ENCODE measurements at regions not wholly inside any gene's neighbourhood (a gene's known extent, or its start where the extent isn't known, plus 50 kb on each side); places are given as distances from the start of the nearest gene placed in this dataset.

DNA sequence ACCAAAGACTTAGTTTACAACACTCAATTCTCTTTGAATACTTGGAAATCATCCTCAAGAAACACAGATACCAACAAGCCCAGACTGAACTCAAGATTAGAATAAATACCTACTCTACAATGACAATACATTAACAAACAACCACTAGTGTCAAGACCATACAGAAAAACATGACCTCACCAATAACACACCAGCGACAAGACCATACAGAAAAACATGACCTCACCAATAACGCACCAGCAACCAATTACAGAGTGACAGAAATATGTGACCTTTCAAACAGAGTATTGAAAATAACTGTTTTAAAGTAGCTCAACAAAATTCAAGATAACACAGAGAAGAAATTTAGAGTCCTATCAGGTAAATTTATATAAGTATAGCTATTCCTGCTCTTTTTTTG, 876.0 kb downstream of the EPHA3 start:
- Histone ChIP-seq H3K4me3 (ENCODE audit: low read length) (no peak overlapping the region), H2AFZ (ENCODE audit: low read depth, low read length) (no peak overlapping the region), H3K9me3 (ENCODE audit: insufficient read depth, low read length) (no peaks in the 10 kb centered on the region), H3K27me3 (ENCODE audit: low read depth, low read length) (no peaks in the 10 kb centered on the region), H3K27ac (ENCODE audit: low read length) (no peak overlapping the region), H4K20me1 (ENCODE audit: insufficient read depth, low read length) (no peaks in the 10 kb centered on the region), H3K9ac (ENCODE audit: low read length) (no peak overlapping the region), H3K36me3 (replicated peaks; ENCODE audit: low read depth, low read length) (no peaks in the 10 kb centered on the region), H3K4me1 (ENCODE audit: low read length) (no peaks in the 10 kb centered on the region), H3K4me2 (ENCODE audit: low read length) (no peak overlapping the region), H3K79me2 (ENCODE audit: low read length) (no peaks in the 10 kb centered on the region)
- TF ChIP-seq CTCF (IDR thresholded peaks at IDR 0.05; ENCODE audit: low read depth, low read length) (no peak), EZH2phosphoT487 (IDR thresholded peaks at IDR 0.05; ENCODE audit: low read depth) (no peak)

GRCh38 chr3:90005281-90005847, 897.9 kb downstream of the EPHA3 start:
- Histone ChIP-seq H3K4me2 (ENCODE audit: low read length) (no peak overlapping the region), H3K27me3 (ENCODE audit: low read depth, low read length) (no peaks in the 10 kb centered on the region), H3K9me3 (ENCODE audit: insufficient read depth, low read length) (no peaks in the 10 kb centered on the region), H4K20me1 (ENCODE audit: insufficient read depth, low read length) (no peaks in the 10 kb centered on the region), H3K79me2 (ENCODE audit: low read length) (no peaks in the 10 kb centered on the region), H2AFZ (ENCODE audit: low read depth, low read length) (no peak overlapping the region), H3K9ac (ENCODE audit: low read length) (no peak overlapping the region), H3K27ac (ENCODE audit: low read length) (no peak overlapping the region), H3K4me3 (ENCODE audit: low read length) (no peak overlapping the region), H3K36me3 (replicated peaks; ENCODE audit: low read depth, low read length) (peaks cover 2% of the 10 kb centered on the region), H3K4me1 (ENCODE audit: low read length) (peaks cover 35% of the 10 kb centered on the region)
- TF ChIP-seq CTCF (IDR thresholded peaks at IDR 0.05; ENCODE audit: low read depth, low read length) (no peak), EZH2phosphoT487 (IDR thresholded peaks at IDR 0.05; ENCODE audit: low read depth) (no peak)

DNA sequence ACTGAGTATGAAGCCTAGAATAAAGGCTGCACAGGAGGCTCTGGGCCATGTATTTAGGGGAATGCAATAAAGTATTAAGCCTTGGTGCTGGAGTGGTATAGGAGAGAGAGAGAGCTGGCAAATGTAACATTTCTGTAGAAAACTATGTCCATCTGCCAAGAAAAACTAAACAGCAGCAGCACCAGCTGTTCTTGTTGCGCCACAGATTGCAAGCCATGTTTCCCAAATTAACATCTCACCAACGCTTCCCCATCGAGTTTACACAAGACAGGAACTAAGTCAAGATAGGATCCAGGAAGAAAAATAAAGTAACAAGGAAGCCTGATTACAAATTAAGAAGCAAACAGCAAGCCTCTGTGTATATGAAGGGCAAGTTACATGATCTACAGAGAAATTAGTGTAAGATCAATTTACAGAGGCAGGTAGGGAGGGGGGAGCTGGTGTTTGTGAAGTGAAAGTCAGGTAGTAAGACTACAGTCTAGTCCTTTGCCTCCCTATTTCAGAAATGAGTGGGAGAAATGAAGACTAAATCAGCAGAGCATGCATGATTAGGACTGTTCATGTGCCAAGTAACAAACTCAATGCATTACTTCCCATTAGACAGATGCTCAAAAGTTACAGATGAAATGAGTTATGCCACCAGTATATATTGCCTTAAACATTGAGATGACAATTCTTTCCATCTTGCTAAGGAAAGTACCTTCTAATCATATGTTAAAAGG, 900.5 kb downstream of the EPHA3 start:
- no peak for TF ChIP-seq EZH2phosphoT487 (IDR thresholded peaks at IDR 0.05; ENCODE audit: low read depth)
- TF ChIP-seq CTCF (IDR thresholded peaks at IDR 0.05; ENCODE audit: low read depth, low read length): no peak
- Histone ChIP-seq H3K4me3 (ENCODE audit: low read length) (peak overlapping the region; percentile 59), H3K9ac (ENCODE audit: low read length) (peak overlapping the region; percentile 50), H3K79me2 (ENCODE audit: low read length) (no peaks in the 10 kb centered on the region), H3K27me3 (ENCODE audit: low read depth, low read length) (no peaks in the 10 kb centered on the region), H4K20me1 (ENCODE audit: insufficient read depth, low read length) (no peaks in the 10 kb centered on the region), H3K9me3 (ENCODE audit: insufficient read depth, low read length) (no peaks in the 10 kb centered on the region), H3K4me1 (ENCODE audit: low read length) (peaks cover 44% of the 10 kb centered on the region), H3K27ac (ENCODE audit: low read length) (peak overlapping the region; percentile 90), H3K4me2 (ENCODE audit: low read length) (peak overlapping the region; percentile 77), H2AFZ (ENCODE audit: low read depth, low read length) (peak overlapping the region; percentile 79), H3K36me3 (replicated peaks; ENCODE audit: low read depth, low read length) (peaks cover 2% of the 10 kb centered on the region)

- no peak overlapping the region for H3K4me3 ChIP-seq (ENCODE audit: low read length)
- no peaks in the 10 kb centered on the region for H4K20me1 ChIP-seq (ENCODE audit: insufficient read depth, low read length)
- no peak overlapping the region for H2AFZ ChIP-seq (ENCODE audit: low read depth, low read length)
- TF ChIP-seq CTCF (IDR thresholded peaks at IDR 0.05; ENCODE audit: low read depth, low read length): no peak
- TF ChIP-seq EZH2phosphoT487 (IDR thresholded peaks at IDR 0.05; ENCODE audit: low read depth): no peak
- H3K9ac ChIP-seq (ENCODE audit: low read length): no peak overlapping the region
- no peaks in the 10 kb centered on the region for H3K27me3 ChIP-seq (ENCODE audit: low read depth, low read length)
- peak overlapping the region; percentile 13; the same call in 1 of the 2 replicates for H3K27ac ChIP-seq (ENCODE audit: low read length)
- no peaks in the 10 kb centered on the region for H3K79me2 ChIP-seq (ENCODE audit: low read length)
- peak overlapping the region; percentile 15 for H3K4me2 ChIP-seq (ENCODE audit: low read length)
- no peaks in the 10 kb centered on the region for H3K9me3 ChIP-seq (ENCODE audit: insufficient read depth, low read length)
- H3K36me3 ChIP-seq (replicated peaks; ENCODE audit: low read depth, low read length): peaks cover 2% of the 10 kb centered on the region
- peaks cover 44% of the 10 kb centered on the region for H3K4me1 ChIP-seq (ENCODE audit: low read length)
Measured at GRCh38 chr3:90010341-90010740, 902.9 kb downstream of the EPHA3 start.

All from OCI-LY3 (cell line).